Tongue (tissue), 1 donor: ENCODE measurements at regions not wholly inside any gene's neighbourhood (a gene's known extent, or its start where the extent isn't known, plus 50 kb on each side); places are given as distances from the start of the nearest gene placed in this dataset.
"Not testable (repeated sequence)": the region's sequence is repeated elsewhere in the genome, so short reads cannot be mapped to it uniquely, and the experiment has no call there.

ENCODE experiments used
- DNase-seq: peaks from one replicate; pipeline ENCODE4 v3.0.0-alpha.2; 2015

DNA sequence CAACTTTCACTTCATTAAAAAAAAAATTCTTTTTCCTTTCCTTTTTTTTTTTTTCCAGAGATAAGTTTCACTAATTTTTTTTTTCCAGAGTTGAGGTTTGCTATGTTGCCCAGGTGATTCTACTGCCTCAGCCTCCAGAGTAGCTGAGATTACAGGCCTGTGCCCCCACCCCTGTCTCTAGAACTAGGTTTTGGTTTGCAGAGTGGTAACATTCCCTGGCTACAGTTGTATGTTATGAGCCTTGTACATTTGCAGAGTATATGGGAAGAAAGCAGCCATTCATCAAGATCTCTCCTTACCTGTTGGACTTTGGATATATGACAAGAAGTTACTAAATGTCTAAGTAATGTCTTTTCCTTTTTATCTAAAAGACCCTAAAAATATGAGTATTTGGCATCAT, 298.4 kb downstream of the MYCN start:
- DNase-seq = no peak

DNA sequence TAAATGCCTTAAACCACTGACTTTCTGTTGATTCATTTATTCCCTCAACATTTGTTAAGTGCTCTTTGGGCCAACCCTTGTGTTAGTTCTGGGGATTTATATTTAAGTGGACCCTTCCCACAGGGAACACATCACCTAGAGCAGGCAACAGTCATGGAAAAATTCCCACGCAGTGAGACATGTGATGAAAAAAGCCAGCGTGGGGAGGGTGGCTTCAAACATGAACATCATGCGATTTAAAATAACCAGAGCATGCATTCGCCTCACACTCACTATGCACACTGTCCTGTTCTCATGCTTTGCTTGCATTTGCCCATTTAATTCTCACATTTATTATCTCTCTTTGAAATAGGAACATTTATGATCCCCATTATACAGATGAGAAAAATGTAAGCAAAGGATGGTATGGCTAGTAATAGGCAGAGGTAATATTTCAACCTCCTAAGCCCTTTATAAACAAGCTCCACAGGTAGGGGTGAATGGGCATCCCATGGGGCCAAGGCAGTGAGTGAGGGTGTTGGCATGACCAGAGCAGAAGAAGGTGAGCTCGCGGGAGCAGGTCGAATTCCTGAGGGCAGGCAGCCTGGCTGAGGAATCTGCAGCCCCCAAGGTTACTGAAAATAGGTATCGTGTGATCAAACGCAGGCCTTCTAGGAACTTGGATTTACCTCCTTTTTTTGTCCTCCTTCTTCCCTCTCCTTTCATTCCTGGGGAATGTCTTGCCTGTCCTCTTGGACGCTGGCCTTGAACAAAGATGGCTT, 297.8 kb downstream of the MYCN start:
- no peak for DNase-seq

DNA sequence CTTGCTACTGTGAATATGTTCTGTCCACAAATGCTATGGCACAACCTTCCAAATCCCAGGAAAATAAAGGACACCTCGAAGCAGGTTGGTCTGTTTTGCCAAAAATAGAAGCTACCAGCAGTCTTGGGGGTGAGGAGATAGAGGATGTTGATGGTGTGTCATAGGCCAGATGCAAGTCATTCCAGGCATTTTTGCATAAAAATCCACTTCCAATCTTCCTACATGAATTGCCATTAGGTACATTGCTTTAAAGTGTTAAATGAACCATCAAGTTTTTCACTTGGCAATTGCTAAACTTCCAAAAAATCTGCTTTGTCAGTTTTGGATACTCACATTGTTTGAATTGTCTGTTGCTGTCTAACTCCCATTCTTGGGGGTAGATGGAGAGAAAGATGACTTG, 295.4 kb downstream of the MYCN start:
- no peak for DNase-seq

DNA sequence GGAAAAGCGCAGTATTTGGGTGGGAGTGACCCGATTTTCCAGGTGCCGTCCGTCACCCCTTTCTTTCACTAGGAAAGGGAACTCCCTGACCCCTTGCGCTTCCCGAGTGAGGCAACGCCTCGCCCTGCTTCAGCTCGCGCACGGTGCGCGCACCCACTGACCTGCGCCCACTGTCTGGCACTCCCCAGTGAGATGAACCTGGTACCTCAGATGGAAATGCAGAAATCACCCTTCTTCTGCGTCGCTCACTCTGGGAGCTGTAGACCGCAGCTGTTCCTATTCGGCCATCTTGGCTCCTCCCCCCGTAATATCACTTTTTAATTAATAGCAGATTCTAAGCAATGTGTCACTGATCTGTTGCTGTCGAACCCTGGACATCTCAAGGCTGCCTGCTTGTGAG, 294.9 kb downstream of the MYCN start:
- not testable (repeated sequence) for DNase-seq

GRCh38 chr2:16228951-16229350, 288.6 kb downstream of the MYCN start:
- DNase-seq = no peak

DNA sequence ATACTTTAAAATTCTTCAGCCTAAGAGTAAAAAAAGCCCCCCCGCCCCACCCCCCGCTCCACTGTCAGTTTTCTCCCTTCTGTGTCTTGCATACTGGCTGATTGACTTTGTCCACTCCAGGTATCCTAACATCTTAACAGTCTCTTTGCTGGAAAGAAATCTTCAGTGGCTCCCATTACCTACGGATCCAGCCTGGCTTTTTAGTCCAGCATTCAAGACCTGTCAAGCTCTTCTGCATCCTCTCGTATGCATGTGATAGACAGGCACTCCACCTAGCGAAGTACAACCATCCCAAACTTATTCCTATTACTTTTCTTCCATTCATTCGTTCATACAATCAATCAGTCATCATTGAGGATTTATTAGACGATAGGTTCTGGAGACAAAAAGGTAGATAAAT, 288.1 kb downstream of the MYCN start:
- no peak for DNase-seq

DNA sequence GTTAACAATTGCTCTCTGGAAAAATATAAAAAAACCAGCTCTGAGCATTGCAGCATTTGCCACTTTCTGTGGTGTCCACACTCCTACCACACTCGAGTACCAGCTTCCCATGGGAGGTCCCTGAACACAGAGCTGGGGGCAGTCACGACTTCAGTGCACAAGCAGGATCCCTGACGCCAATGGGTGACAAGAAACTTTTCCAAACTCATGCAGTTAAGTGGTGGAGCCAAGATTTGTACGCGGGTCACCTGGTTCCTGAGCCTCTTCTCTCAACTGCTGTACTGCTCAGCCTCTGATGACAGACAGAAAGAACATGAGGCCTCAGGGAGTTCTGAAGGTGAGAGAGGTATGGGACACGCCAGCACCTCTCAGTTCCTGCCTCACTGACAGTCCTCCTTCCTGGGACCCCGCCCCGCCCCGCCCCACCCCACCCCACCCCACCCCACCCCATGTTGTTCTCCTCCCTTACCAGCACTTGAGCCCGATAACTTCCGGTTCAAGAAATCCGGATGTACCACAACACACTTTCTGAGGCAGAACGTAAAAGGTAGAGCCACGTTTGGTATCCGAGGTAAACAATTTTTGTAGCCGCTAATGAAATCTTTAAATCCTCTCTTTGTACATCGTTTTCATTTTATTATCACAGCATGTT, 287.6 kb downstream of the MYCN start:
- no peak for DNase-seq

DNA sequence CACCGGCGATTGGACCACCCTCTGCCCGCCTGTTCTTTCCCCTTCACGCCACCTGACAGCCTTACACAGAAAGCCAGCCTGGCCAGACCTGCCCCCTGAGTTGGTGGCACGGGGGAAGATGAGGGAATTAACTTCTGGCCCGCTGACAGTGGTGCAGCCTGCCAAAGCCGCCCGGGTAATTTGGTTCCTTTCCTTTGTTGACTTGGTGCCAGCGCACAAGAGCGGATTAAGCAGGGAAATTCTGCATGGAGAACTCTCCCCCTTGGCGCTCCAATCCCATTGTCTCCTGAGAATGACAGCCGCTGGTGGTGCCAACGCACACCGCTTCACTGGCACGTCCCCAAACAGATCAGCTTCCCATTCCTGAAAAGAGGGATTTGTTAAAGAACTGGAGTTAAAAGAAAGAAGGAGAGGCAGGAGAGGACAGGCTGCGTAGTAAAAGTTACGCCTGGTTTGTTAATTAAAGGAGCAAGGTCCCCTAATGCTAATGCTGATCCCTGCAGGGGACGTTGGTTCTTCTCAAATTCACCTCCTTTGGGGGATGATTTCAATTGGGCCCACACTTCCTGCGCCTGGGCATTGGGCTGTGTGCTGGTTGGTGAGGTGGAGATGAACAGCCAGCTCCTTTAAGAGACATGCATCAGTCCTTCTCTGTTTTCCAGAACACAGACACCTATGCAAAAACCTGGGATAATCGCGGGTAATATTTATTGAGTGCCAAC, 286.8 kb downstream of the MYCN start:
- peak; percentile 96 for DNase-seq

DNA sequence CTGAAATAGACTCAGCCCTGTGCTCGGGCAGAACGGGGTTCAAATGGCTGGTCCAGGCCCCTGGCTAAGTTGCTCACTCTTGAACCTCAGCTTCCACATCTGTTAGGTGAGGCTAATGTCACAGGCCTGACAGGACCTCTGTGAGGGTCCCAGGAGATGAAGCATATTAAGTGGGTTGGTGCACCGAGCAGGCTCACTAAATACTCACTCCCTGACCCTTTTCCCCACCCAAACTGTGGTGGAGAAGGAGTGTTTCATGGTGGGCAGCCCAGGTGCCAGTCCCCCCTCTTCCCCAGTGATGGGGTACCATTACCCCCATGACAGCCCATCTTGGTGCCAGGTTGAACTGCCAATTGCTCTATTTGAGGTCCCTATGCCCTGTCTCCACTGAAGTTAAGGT, 286.0 kb downstream of the MYCN start:
- DNase-seq = no peak

GRCh38 chr2:16225545-16225944, 285.2 kb downstream of the MYCN start:
- DNase-seq = no peak

- no peak for DNase-seq
These were observed 284.7 kb downstream of the MYCN start for GRCh38 chr2:16225071-16225470.

- DNase-seq = no peak
These were observed 284.1 kb downstream of the MYCN start for GRCh38 chr2:16224298-16225045.

GRCh38 chr2:16223841-16224177, 283.5 kb downstream of the MYCN start:
- no peak for DNase-seq

- peak; percentile 47 for DNase-seq
These were observed 283.0 kb downstream of the MYCN start for GRCh38 chr2:16223161-16223840.

DNA sequence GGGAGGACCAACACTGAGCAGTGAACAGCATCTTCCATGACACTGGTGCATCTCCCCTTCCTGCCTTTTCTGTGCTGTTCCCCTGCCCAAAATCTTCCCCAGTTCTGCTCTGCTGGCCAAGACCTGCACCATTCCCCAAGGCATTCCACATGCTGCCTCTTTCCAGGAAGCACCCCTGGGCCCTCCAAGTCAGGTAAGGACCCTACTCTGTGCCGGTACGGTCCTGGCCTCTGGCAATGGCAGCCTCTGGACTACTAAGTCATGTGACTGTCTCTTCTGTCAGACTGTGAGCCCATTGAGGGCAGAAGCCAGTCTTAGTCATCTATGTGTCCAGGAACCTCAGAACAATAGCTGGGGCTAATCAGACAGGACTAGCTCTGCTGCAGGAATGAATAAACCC, 282.0 kb downstream of the MYCN start:
- DNase-seq = no peak

- DNase-seq = no peak
These were observed 281.2 kb downstream of the MYCN start for GRCh38 chr2:16221461-16222010.

GRCh38 chr2:16219292-16219975, 279.1 kb downstream of the MYCN start:
- no peak for DNase-seq

- peak; percentile 56 for DNase-seq
These were observed 278.3 kb downstream of the MYCN start for GRCh38 chr2:16218625-16219024.

DNA sequence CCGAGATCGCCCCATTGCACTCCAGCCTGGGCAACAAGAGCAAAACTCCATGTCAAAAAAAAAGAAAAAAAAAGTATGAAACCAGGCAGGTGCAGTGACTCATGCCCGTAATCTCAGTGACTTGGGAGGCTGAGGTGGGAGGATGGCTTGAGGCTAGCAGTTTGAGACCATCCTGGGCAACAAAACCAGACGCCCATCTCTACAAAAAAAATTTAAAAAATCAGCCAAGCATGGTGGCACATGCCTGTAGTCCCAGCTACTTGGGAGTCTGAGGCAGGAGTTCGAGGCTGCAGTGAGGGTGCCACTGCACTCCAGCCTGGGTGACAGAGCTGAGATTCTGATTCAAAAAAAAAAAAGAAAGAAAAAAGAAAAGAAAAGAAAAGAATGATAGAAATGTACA, 277.8 kb downstream of the MYCN start:
- DNase-seq = no peak

DNA sequence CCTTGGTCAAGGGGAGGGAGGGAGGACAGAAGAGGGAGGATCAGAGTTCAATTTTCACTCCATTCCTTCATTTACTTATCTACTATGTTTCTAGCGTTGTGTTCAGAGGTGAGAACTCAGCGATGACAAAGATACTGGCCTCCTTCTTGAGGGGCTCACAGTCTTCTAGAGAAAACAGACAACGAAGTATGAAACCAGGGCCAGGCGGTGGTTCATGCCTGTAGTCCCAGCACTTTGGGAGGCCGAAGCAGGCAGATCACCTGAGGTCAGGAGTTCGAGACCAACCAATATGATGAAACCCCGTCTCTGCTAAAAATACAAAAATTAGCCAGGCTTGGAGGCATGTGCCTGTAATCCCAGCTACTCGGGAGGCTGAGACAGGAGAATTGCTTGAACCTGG, 277.4 kb downstream of the MYCN start:
- not testable (repeated sequence) for DNase-seq

GRCh38 chr2:16217291-16217690, 276.9 kb downstream of the MYCN start:
- no peak for DNase-seq
